HepG2 (cell line): ENCODE measurements at regions not wholly inside any gene's neighbourhood (a gene's known extent, or its start where the extent isn't known, plus 50 kb on each side); places are given as distances from the start of the nearest gene placed in this dataset.

Experiments used
- ATAC-seq: fragments of 200-7000 bp; cut with Tn5 transposase; 3 replicates; pipeline ENCODE4 v1.9.1; 2020; ENCODE audit warnings: mild to moderate bottlenecking, moderate library complexity
- BruUV-seq: library from RNA; stranded (reverse); fragments of 400-500 nt; replicated peaks from 2 replicates; lab custom pipeline; 2021; lab: Mats Ljungman, UMichigan
- CTCF ChIA-PET: fragments of 300-600 bp; formaldehyde crosslinking; extraction: SDS; loops from one replicate; lab custom pipeline; 2021; ENCODE audit warnings: low total read pairs, inconsistent platforms, low intra/inter-chr PET ratio; lab: Yijun Ruan, JAX
- POLR2A ChIA-PET: fragments of 350-600 bp; sonication (Branson Sonifier 250); formaldehyde crosslinking; loops from one replicate; lab custom pipeline; 2020; ENCODE audit warnings: antibody characterized with exemption, inconsistent platforms; lab: Yijun Ruan, JAX
- DNase-seq: peaks from one replicate; pipeline ENCODE4 v3.0.0-alpha.2; 2015; ENCODE audit warnings: low spot score
- FAIRE-seq: peaks from 3 replicates; lab custom pipeline; 2011; peaks lifted over from hg19 to GRCh38; lab: Jason Lieb, UNC
- H2AFZ ChIP-seq: one replicate; pipeline ENCODE4 v1.6.1; 2011; ENCODE audit warnings: low read length, inconsistent platforms
- H3K27ac ChIP-seq: fragments of 300-600 bp; 3 replicates; pipeline ENCODE4 v1.8.0; 2011; ENCODE audit warnings: mixed run types, mild to moderate bottlenecking, mixed read lengths, low read length, inconsistent platforms; ENCODE audit not compliant: insufficient read depth; ENCODE audit errors: extremely low read length
- H3K27me3 ChIP-seq, 2 experiments: fragments of 200-600 bp in 1 of 2; 2 replicates in 1 of 2; 3 replicates in 1 of 2; pipeline versions ENCODE4 v1.6.0 to v1.8.0; 2011; ENCODE audit warnings: low read length in 2 of 2, mild to moderate bottlenecking in 2 of 2, moderate library complexity in 2 of 2, inconsistent platforms in 1 of 2; ENCODE audit not compliant: insufficient read depth in 2 of 2, control insufficient read depth in 1 of 2
- H3K36me3 ChIP-seq, 2 experiments: fragments of 200-600 bp in 1 of 2; replicated peaks in 1 of 2; 2 replicates in 1 of 2; 3 replicates in 1 of 2; pipeline versions ENCODE4 v1.5.1 to v1.8.0; 2011; ENCODE audit warnings: low read length in 2 of 2, inconsistent platforms in 1 of 2; ENCODE audit not compliant: insufficient read depth in 2 of 2, control insufficient read depth in 1 of 2
- H3K4me1 ChIP-seq: 2 replicates; pipeline ENCODE4 v1.5.1; 2012; ENCODE audit warnings: low read length, inconsistent platforms; ENCODE audit not compliant: insufficient read depth
- H3K4me2 ChIP-seq: 2 replicates; pipeline ENCODE4 v1.6.0; 2011; ENCODE audit warnings: low read depth, low read length, inconsistent platforms
- H3K4me3 ChIP-seq, 3 experiments: fragments of 200-600 bp in 1 of 3; sonication (generic), shearing (Covaris generic) in 1 of 3; replicated peaks in 1 of 3; 2 replicates each; pipeline ENCODE4 v1.5.1; 2011 to 2016; ENCODE audit warnings: low read length in 3 of 3, inconsistent platforms in 2 of 3, low read depth in 2 of 3, mild to moderate bottlenecking in 2 of 3, control low read depth in 1 of 3, mixed read lengths in 1 of 3; ENCODE audit not compliant: insufficient read depth in 1 of 3
- H3K79me2 ChIP-seq: one replicate; pipeline ENCODE4 v1.6.1; 2011; ENCODE audit warnings: low read length, inconsistent platforms; ENCODE audit not compliant: insufficient read depth
- H3K9ac ChIP-seq: 2 replicates; pipeline ENCODE4 v1.6.0; 2011; ENCODE audit warnings: mild to moderate bottlenecking, low read depth, low read length, inconsistent platforms; ENCODE audit not compliant: insufficient read depth
- H3K9me3 ChIP-seq: 2 replicates; pipeline ENCODE4 v1.5.1; 2012; ENCODE audit warnings: mild to moderate bottlenecking, low read length
- H4K20me1 ChIP-seq: 2 replicates; pipeline ENCODE4 v1.6.0; 2011; ENCODE audit warnings: inconsistent platforms, mild to moderate bottlenecking, low read length, moderate library complexity; ENCODE audit not compliant: insufficient read depth
- CTCF ChIP-seq: sonication (generic); formaldehyde crosslinking; IDR thresholded peaks from 2 replicates; pipeline ENCODE4 v1.5.0; 2020; ENCODE audit warnings: mild to moderate bottlenecking, missing genetic modification reagents, moderate library complexity
- HNRNPK ChIP-seq: fragments of 200-400 bp; formaldehyde crosslinking; IDR thresholded peaks from 2 replicates; pipeline ENCODE4 v1.6.1; 2018; ENCODE audit warnings: low read length, low read depth, moderate library complexity, mild to moderate bottlenecking; ENCODE audit not compliant: poor library complexity, severe bottlenecking
- PCBP1 ChIP-seq: fragments of 200-400 bp; formaldehyde crosslinking; IDR thresholded peaks from 2 replicates; pipeline ENCODE4 v1.6.1; 2017; ENCODE audit warnings: mild to moderate bottlenecking, low read depth, low read length, borderline replicate concordance
- PRDM4 ChIP-seq: sonication (generic); formaldehyde crosslinking; IDR thresholded peaks from 2 replicates; pipeline ENCODE4 v1.9.0; 2021; ENCODE audit warnings: missing genetic modification reagents, borderline replicate concordance
- SMAD3 ChIP-seq: sonication (generic); formaldehyde crosslinking; IDR thresholded peaks from 2 replicates; pipeline ENCODE4 v1.4.0; 2020; ENCODE audit warnings: missing genetic modification reagents
- SMC3 ChIP-seq: IDR thresholded peaks from 2 replicates; pipeline ENCODE4 v1.6.1; 2011; ENCODE audit warnings: low read length, improper control_type of control experiment
- STAG1 ChIP-seq: sonication (generic); formaldehyde crosslinking; IDR thresholded peaks from 2 replicates; pipeline ENCODE4 v1.4.0; 2020; ENCODE audit warnings: missing genetic modification reagents
- STAT5B ChIP-seq: sonication (generic); formaldehyde crosslinking; IDR thresholded peaks from 2 replicates; pipeline ENCODE4 v1.4.0; 2020; ENCODE audit warnings: missing genetic modification reagents
- ZNF383 ChIP-seq: sonication (generic); formaldehyde crosslinking; IDR thresholded peaks from 2 replicates; pipeline ENCODE4 v1.4.0; 2020; ENCODE audit warnings: missing genetic modification reagents, mild to moderate bottlenecking, borderline replicate concordance
- ZNF614 ChIP-seq: IDR thresholded peaks from 2 replicates; pipeline ENCODE4 v1.6.1; 2018; ENCODE audit warnings: missing biosample characterization, missing genetic modification reagents, inconsistent platforms, borderline replicate concordance
- ZNF790 ChIP-seq: sonication (generic); formaldehyde crosslinking; IDR thresholded peaks from 2 replicates; pipeline ENCODE4 v1.8.0; 2022; ENCODE audit warnings: missing genetic modification reagents, mild to moderate bottlenecking, borderline replicate concordance
- WGBS: methylation state at CpG from one replicate; pipeline ENCODE4 v1.1.6; 2017; ENCODE audit warnings: low lambda C conversion rate; 5-methylcytosine and 5-hydroxymethylcytosine counted together
- in situ Hi-C: cut with HindIII; loops from 2 replicates; pipeline ENCODE4 v1.10.0; 2017; ENCODE audit warnings: low pct_unique_long_range_greater_than_20kb; ENCODE audit not compliant: extremely low pct_ligation_motif_present
- intact Hi-C: fragments of 100-400 bp; cut with micrococcal nuclease; formaldehyde crosslinking; loops from one replicate; pipeline ENCODE4 v1.10.0; 2022; ENCODE audit not compliant: unreplicated experiment

- intact Hi-C loops (no loop called here), in situ Hi-C loops (loop anchor here (25.0 kb wide), 1 partner anchor 1409 kb away; no protein-coding TSS in a partner anchor)
- WGBS: 3% methylated on average over 1 of the region's 1 CpG
- no peak overlapping the region for H3K4me3 ChIP-seq
- no peaks in the 10 kb centered on the region for H4K20me1 ChIP-seq
- no peak overlapping the region for H3K9ac ChIP-seq
- no peaks in the 10 kb centered on the region for H3K79me2 ChIP-seq
- no peak for ATAC-seq
- H3K36me3 ChIP-seq: no peaks in the 10 kb centered on the region
- no peaks in the 10 kb centered on the region for H3K9me3 ChIP-seq
- TF ChIP-seq HNRNPK (peak; percentile 98), ZNF614 (CRISPR knock-in tag) (no peak), ZNF383 (no peak), PCBP1 (peak; percentile 76; the same call in 1 of the 2 replicates)
- no peak overlapping the region for H2AFZ ChIP-seq
- no peaks in the 10 kb centered on the region; a peak in 1 of 5 replicates for H3K27me3 ChIP-seq
- ChIA-PET POLR2A (no interaction called here), CTCF (no interaction called here)
- H3K27ac ChIP-seq: no peak overlapping the region
- no peaks in the 10 kb centered on the region for H3K4me1 ChIP-seq
- no peak for FAIRE-seq
- DNase-seq: no peak
- BruUV-seq: no TSS peak
- no peak overlapping the region for H3K4me2 ChIP-seq
These were observed 286.9 kb downstream of the PARP8 start for GRCh38 chr5:50953290-50953689.

GRCh38 chr5:50958852-50959457 lies 292.5 kb downstream of the PARP8 start:
- in situ Hi-C loops: loop anchor here (25.0 kb wide), 1 partner anchor 1403 kb away; no protein-coding TSS in a partner anchor
- H3K9ac ChIP-seq: no peak overlapping the region
- H3K4me3 ChIP-seq: no peak overlapping the region
- H3K36me3 ChIP-seq: no peaks in the 10 kb centered on the region
- no peak overlapping the region for H3K4me2 ChIP-seq
- no peaks in the 10 kb centered on the region for H3K79me2 ChIP-seq
- CTCF ChIA-PET: interaction anchor here (1.2 to 1.8 kb wide), 4 partner anchors 1002 to 1698 kb away, joined by 3 to 12 read pairs (median 6); no protein-coding TSS in a partner anchor
- POLR2A ChIA-PET: no interaction called here
- no peaks in the 10 kb centered on the region for H3K9me3 ChIP-seq
- H2AFZ ChIP-seq: no peak overlapping the region
- H3K27ac ChIP-seq: no peak overlapping the region
- H3K4me1 ChIP-seq: 0 out of 2 replicates have a peak, but pooled peaks cover 4% of the 10 kb centered on the region
- 2% methylated on average over 5 of the region's 5 CpGs for WGBS
- no TSS peak for BruUV-seq
- DNase-seq: peak; percentile 53
- H4K20me1 ChIP-seq: no peaks in the 10 kb centered on the region
- TF ChIP-seq SMC3: peak; percentile 63
- TF ChIP-seq SMAD3: no peak
- no peak for TF ChIP-seq ZNF790 (CRISPR knock-in tag)
- TF ChIP-seq PRDM4 (CRISPR knock-in tag): no peak
- TF ChIP-seq STAT5B (CRISPR knock-in tag): no peak
- peak; percentile 70 for TF ChIP-seq STAG1 (CRISPR knock-in tag)
- TF ChIP-seq CTCF (CRISPR knock-in tag): peak; percentile 64
- TF ChIP-seq, all 625 proteins: peak for 3
- peaks cover 0 to 8% of the 10 kb centered on the region in 2 experiments; a peak in 2 of 5 replicates for H3K27me3 ChIP-seq
- peak; percentile 46 for FAIRE-seq
- intact Hi-C loops: loop anchor here (1.0 to 2.0 kb wide), 4 partner anchors 388 to 1698 kb away; no protein-coding TSS in a partner anchor
- ATAC-seq: peak; percentile 73
